ENCODE measurements at regions not wholly inside any gene's neighbourhood (a gene's known extent, or its start where the extent isn't known, plus 50 kb on each side); places are given as distances from the start of the nearest gene placed in this dataset.
A peak's percentile ranks its signal among the peaks of the same experiment; 100 is the strongest.

- TF ChIP-seq CTCF (IDR thresholded peaks at IDR 0.05; ENCODE audit: low read length) (peak; percentile 70), EZH2 (IDR thresholded peaks at IDR 0.05; ENCODE audit: borderline replicate concordance, low read length) (no peak)
Measured at GRCh38 chr5:130871346-130872086, 293.5 kb downstream of the HINT1 start.
